IPS-NIHi7 (cell line): ENCODE measurements at regions not wholly inside any gene's neighbourhood (a gene's known extent, or its start where the extent isn't known, plus 50 kb on each side); places are given as distances from the start of the nearest gene placed in this dataset.
"Not testable (repeated sequence)": the region's sequence is repeated elsewhere in the genome, so short reads cannot be mapped to it uniquely, and the experiment has no call there.

Experiments used
- DNase-seq: peaks from one replicate; pipeline ENCODE4 v3.0.0; 2012; ENCODE audit warnings: mixed read lengths; ENCODE audit errors: extremely low spot score

DNA sequence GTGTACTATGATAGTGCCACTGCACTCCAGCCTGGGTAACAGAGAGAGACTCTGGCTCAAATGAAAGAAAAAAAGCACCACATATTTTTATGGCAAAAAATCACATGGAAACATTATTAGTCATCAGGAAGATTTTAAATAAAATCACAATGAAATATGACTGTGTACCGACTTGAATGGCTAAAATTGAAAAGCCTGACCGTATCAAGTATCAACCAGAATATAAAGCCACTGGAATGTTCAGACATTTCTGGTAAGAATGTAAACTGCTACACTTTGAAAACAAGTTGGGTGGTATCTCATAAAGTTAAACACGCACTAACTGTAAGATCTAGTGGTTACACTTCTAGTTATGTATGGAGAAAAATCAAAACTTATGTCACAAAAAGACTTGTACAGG is 306.7 kb upstream of the MBL2 start:
- no peak for DNase-seq

GRCh38 chr10:53076948-53077347 is 304.4 kb upstream of the MBL2 start:
- DNase-seq: no peak

- DNase-seq: no peak
Measured at GRCh38 chr10:53075469-53075868, 302.9 kb upstream of the MBL2 start.

GRCh38 chr10:53072144-53072543 is 299.6 kb upstream of the MBL2 start:
- DNase-seq: no peak

GRCh38 chr10:53071505-53072125 is 299.0 kb upstream of the MBL2 start:
- DNase-seq: no peak

GRCh38 chr10:53069013-53069412 is 296.4 kb upstream of the MBL2 start:
- no peak for DNase-seq

DNA sequence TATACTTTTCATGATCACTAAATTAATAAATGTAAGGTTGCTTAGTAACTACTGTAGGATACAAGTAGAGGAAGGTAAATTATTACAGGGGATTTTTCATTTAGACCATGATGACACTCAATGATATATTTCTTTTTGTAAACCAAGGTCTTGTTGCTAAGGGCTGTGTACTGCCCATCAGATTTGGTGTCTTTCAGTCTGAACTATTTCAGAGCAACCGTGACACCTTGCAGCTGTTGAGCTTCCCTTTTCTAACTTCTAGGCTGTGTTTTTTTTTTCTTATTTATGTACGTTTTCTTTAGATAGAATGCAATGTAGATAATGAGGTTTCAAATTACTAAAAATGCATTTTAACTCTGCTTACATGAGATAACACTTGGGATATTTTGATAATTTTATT is 292.0 kb upstream of the MBL2 start:
- DNase-seq: no peak

DNA sequence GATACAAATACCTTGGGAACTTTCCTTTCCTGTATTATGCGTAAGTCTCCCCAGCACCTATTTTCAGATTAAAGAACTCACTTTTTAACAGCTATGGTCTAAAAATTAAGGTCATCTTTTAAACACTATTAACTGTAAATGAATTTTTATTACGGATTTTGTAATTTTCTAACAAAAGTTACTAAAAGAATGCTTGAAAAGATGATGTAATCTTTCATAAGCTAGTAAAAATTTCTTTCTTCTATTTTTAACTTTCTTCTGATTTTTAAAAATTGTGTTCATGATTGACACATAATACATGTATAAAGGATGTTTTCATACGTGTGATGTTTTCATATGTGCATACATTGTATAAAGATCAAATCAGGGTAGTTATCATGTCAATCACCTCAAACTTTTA is 291.2 kb upstream of the MBL2 start:
- DNase-seq: no peak

DNA sequence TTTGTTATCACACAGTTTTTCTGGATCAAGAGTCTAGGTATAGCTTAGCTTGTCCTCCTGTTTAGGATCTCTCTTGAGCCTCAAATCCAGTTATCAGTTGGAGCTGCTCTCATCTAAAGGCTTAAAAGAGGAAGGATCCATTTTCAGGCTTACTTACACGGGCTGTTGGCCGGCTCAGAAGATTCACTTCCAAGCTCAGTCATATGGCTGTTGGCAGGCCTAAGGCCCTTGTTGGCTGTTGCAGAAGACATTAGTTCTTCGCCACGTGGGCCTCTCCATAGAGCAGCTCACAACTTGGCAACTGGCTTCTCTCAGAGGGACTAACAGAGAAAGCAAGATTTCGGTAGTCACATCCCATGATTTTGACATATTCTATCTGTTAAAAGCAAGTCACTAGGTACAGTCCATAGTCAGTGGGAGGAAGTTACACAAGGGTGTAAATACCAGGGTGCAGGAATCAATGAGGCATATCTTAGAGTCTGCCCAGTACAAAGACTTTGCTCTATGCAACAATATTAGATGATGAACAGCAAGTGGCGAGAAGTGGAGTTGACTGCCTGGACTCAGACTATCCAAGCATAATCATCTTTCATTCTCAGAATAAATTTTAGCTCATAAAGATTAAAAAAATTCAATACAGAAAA is 280.1 kb upstream of the MBL2 start:
- no peak for DNase-seq

GRCh38 chr10:53045315-53045714 is 272.7 kb upstream of the MBL2 start:
- no peak for DNase-seq

- DNase-seq: not testable (repeated sequence)
Measured at GRCh38 chr10:53035823-53036222, 263.2 kb upstream of the MBL2 start.

- no peak for DNase-seq
Measured at GRCh38 chr10:53033396-53033795, 260.8 kb upstream of the MBL2 start.

- DNase-seq: not testable (repeated sequence)
Measured at GRCh38 chr10:53029872-53030849, 257.6 kb upstream of the MBL2 start.

DNA sequence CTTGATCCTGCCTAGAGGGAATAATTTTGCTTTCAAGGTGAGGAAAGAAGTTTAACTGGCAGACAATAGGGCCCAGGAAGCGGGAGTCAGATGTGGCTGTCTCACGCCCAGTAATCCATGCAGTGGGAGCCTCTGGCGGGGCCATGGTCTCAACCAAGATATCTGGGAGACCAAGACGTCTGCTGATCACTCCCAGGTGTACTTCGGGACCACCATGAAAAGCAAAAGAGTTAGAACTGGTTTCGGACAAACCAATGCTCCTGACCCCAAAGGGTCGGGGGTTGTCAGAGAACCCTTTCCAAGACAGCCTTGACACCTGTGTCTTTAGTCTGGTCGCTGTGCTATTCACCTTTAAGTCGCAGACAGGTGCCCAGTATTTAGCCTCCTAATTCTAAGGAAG is 256.9 kb upstream of the MBL2 start:
- no peak for DNase-seq

GRCh38 chr10:53025765-53026164 is 253.2 kb upstream of the MBL2 start:
- DNase-seq: not testable (repeated sequence)

GRCh38 chr10:53025172-53025711 is 252.7 kb upstream of the MBL2 start:
- DNase-seq: no peak

GRCh38 chr10:53023411-53023810 is 250.8 kb upstream of the MBL2 start:
- DNase-seq: no peak

- peak; percentile 30 for DNase-seq
Measured at GRCh38 chr10:53022611-53023088, 250.1 kb upstream of the MBL2 start.

- DNase-seq: no peak
Measured at GRCh38 chr10:53013201-53013810, 240.7 kb upstream of the MBL2 start.

DNA sequence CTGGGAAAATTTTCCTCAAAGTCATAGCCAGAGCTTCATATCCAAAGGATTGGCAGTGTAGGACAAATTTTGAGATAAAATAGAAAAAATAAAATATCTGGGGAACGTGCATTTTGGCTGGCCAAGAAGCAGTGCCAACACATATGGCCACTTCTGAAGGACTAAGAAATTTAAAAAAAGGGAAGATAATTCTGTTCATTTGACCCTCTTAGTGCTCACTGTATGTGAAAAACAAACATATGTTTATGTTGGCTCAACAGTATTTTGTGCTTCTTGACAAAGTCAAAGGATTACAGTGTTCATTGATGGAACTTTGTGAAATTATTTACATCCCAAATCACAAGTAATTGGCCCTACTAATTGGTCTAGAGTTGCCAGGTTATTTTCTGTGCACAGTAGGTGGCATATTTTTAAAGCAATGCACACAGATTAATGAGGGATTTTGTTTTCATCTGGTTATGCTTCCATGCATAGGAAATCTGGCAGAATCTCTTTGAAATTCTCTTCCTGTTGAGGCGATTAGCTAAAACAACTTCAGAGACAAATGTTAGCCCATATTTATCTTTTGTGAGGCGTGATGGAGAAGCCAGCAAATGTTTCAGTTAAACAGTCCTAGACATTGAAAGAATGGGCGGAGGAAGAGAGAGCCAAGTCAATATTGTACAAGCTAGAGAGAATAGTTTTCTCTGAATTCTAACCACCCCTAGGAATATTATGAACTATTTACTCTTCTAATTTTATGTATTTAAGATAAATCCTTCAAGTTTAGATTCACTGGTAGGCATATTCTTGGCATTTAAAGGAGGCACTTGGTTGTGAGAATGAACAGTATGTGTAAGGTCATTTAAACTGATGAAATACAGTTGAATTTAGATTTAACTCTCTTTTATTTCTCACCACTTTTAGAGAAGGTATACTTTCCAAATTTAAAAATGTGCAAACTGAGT is 237.7 kb upstream of the MBL2 start:
- DNase-seq: no peak

DNA sequence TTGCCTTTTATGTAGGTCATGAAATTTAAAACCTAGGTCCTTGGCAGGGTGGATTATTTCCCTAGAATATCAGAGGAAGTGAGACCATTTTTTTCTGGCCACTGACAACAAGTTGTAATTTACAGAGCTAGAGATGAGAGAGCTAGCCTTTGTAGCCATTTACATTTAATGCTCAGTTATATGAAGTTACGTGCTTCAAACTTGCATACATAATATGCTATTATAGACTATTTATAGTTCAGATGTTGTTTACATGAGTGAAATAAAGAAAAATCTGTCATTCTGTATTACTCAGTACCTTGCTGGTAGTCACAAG is 234.9 kb upstream of the MBL2 start:
- DNase-seq: no peak
